Effector memory CD4-positive, alpha-beta T cell (primary cell): ENCODE measurements at regions not wholly inside any gene's neighbourhood (a gene's known extent, or its start where the extent isn't known, plus 50 kb on each side); places are given as distances from the start of the nearest gene placed in this dataset.

Experiments used
- DNase-seq, 3 donors: peaks; one replicate each; pipeline ENCODE4 v3.0.0-alpha.2; 2020
- H3K27ac ChIP-seq: 2 replicates; pipeline ENCODE4 v1.7.0; 2013; ENCODE audit warnings: mild to moderate bottlenecking, low read length, moderate library complexity; ENCODE audit not compliant: insufficient read depth, poor library complexity, severe bottlenecking
- H3K27me3 ChIP-seq: replicated peaks from 2 replicates; pipeline ENCODE4 v1.7.0; 2013; ENCODE audit warnings: mild to moderate bottlenecking, low read length; ENCODE audit not compliant: insufficient read depth, control insufficient read depth, poor library complexity, severe bottlenecking
- H3K36me3 ChIP-seq: 2 replicates; pipeline ENCODE4 v1.7.0; 2013; ENCODE audit warnings: mild to moderate bottlenecking, low read length, moderate library complexity; ENCODE audit not compliant: control insufficient read depth, insufficient read depth
- H3K4me1 ChIP-seq: 2 replicates; pipeline ENCODE4 v1.7.0; 2013; ENCODE audit warnings: low read length, mild to moderate bottlenecking; ENCODE audit not compliant: control insufficient read depth, insufficient read depth, poor library complexity, severe bottlenecking
- H3K4me3 ChIP-seq: 2 replicates; pipeline ENCODE4 v1.7.0; 2013; ENCODE audit warnings: low read length, low read depth, mild to moderate bottlenecking; ENCODE audit not compliant: insufficient read depth, poor library complexity, severe bottlenecking
- H3K9me3 ChIP-seq: 2 replicates; pipeline ENCODE4 v1.7.0; 2013; ENCODE audit warnings: mild to moderate bottlenecking, low read length, moderate library complexity; ENCODE audit not compliant: control insufficient read depth

DNA sequence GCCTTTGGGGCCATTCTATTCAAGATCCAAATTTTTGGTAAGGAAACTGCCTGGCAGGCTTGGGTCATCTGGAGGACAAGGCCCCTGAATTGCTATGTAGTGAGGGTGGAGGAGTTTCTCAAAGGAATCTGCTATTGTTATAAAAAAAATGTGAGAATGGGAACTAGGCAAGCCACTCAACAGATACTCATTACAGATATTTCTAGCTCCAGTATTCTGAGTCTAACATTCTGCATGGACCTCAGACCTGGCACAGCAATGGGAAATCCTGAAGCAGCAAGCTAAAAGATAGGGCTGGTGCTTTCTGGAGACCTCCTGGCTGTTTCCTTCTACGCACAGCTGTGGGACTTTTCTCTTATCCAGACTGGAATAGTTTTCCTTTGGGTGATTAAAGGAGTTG lies 430.7 kb upstream of the RBMS3 start:
- Histone ChIP-seq H3K27ac (no peak overlapping the region), H3K27me3 (no peaks in the 10 kb centered on the region), H3K4me3 (no peak overlapping the region), H3K9me3 (no peaks in the 10 kb centered on the region), H3K36me3 (no peaks in the 10 kb centered on the region), H3K4me1 (no peaks in the 10 kb centered on the region)
- DNase-seq: no peak

DNA sequence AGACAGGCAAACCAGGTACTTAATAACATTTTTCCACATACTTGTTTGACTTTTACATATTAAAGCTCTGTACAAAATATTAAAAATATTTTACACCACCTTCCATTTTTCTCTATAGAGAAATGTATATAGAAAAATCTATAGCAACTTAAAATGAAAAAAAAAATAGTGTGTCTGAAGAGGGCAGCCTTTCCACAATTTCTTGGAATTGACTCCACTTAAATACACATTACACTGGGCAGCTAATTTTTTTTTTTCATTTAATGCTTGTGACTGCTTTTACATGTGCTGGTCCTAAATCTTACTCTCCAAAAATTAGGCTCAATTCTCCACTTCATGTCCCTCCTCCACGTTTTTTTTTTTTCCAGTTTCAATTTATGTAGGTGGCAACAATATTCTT lies 427.0 kb upstream of the RBMS3 start:
- DNase-seq: no peak
- Histone ChIP-seq H3K4me1 (no peaks in the 10 kb centered on the region), H3K27me3 (no peaks in the 10 kb centered on the region), H3K27ac (no peak overlapping the region), H3K4me3 (no peak overlapping the region), H3K9me3 (no peaks in the 10 kb centered on the region), H3K36me3 (no peaks in the 10 kb centered on the region)

DNA sequence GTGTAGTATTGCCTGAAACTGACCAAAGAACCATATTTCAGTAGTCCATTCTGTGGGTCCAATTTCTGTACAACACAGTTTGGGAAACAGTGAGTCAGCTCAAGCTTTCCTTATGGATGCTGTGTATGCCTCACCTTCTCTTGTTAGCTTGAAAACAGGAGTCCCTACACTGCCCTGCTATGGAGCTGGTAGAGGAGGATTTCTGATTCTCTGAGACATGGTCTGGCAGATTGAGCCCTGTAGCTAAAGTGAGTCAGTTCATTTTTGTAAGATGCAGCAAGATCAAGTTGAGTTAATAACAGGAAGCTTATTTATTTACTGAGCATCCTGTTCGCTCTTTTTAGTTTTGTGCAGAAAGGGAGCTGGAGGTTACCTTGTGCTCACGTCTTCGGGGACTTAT lies 424.1 kb upstream of the RBMS3 start:
- no peak for DNase-seq
- Histone ChIP-seq H3K4me3 (no peak overlapping the region), H3K4me1 (no peaks in the 10 kb centered on the region), H3K27me3 (no peaks in the 10 kb centered on the region), H3K36me3 (no peaks in the 10 kb centered on the region), H3K27ac (no peak overlapping the region), H3K9me3 (no peaks in the 10 kb centered on the region)

DNA sequence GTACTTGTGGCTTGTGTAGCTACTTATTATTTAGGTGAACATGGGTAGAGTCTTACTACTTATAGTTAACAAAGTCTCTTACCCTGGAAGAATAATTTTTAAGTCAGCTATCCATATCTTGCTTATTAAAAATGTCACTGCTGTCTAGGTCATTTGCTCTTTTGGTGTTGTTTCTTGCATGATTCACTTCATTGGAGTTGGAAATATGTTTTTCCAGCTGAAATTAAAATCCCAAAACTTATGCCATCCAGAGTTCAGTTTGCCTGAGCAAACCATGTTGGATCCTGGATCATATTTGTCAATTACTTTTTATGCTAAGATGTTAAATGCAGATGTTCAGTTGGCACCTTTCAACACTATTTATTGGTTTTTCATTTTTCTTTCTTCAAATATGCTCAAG lies 421.0 kb upstream of the RBMS3 start:
- H3K4me3 ChIP-seq: no peak overlapping the region
- H3K4me1 ChIP-seq: no peaks in the 10 kb centered on the region
- no peaks in the 10 kb centered on the region for H3K9me3 ChIP-seq
- no peak overlapping the region for H3K27ac ChIP-seq
- no peak for DNase-seq
- no peaks in the 10 kb centered on the region for H3K27me3 ChIP-seq
- no peaks in the 10 kb centered on the region for H3K36me3 ChIP-seq

DNA sequence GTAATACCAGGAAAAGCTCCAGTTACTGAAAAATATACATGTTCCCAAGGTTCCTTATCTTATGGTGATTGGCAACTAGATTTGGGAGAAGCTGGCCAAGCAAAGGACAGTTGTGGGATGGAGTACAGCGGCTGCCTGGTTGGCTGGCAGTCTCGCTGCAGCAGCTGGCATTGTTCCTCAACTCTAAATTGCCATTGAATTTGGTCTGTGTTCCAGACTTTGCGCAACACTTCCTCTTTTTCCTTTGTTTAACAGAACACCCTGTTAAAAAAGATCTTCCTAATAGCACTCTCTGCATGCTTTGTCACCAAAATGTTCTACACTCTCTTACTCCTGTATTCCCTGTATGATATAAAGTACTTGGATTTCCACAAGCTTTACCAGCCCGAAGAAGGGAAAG lies 420.6 kb upstream of the RBMS3 start:
- Histone ChIP-seq H3K36me3 (no peaks in the 10 kb centered on the region), H3K9me3 (no peaks in the 10 kb centered on the region), H3K27ac (no peak overlapping the region), H3K4me1 (no peaks in the 10 kb centered on the region), H3K4me3 (no peak overlapping the region), H3K27me3 (no peaks in the 10 kb centered on the region)
- no peak for DNase-seq

DNA sequence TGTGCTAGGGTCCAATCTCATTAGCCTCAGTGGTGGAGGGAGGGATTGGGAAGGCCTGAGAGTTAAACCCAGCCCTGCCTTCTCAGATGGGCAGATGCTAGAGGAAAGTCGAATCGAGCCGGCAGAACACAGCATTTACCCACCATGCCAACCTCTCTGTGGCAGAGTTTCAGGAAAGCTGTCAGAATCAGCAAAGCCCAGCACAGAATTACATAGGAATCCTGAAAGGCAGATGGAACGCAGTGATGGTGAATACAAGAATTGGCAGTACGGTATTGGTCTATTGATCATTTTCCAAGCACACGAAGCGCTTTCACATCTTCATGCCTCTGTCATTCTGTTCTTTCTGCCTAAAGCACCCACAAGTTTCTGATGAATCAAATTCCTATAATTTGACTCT lies 417.7 kb upstream of the RBMS3 start:
- no peak for DNase-seq
- H3K27ac ChIP-seq: no peak overlapping the region
- H3K27me3 ChIP-seq: no peaks in the 10 kb centered on the region
- no peaks in the 10 kb centered on the region for H3K9me3 ChIP-seq
- no peaks in the 10 kb centered on the region for H3K4me1 ChIP-seq
- no peak overlapping the region for H3K4me3 ChIP-seq
- H3K36me3 ChIP-seq: no peaks in the 10 kb centered on the region

DNA sequence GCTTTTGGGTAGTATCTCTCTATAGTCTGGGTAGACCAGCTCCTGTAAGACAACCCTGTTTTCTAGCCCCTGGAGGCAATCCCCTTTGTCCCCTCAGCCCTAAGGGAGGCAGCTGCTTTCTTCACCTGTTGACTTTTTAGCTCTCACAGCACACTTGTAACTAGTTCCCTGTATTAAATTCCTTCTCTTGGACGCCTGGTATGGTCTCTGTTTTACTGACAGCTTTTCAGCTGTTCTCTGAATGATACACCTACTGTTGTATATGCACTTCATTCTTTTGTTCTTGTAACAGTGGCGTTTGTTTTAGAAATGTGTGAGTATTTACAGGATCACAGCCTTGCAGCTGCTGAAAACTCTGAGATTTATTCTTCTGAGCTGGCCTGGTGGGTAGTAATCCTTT lies 413.0 kb upstream of the RBMS3 start:
- Histone ChIP-seq H3K36me3 (no peaks in the 10 kb centered on the region), H3K27ac (no peak overlapping the region), H3K9me3 (no peaks in the 10 kb centered on the region), H3K4me1 (no peaks in the 10 kb centered on the region), H3K4me3 (no peak overlapping the region), H3K27me3 (no peaks in the 10 kb centered on the region)
- DNase-seq: no peak

DNA sequence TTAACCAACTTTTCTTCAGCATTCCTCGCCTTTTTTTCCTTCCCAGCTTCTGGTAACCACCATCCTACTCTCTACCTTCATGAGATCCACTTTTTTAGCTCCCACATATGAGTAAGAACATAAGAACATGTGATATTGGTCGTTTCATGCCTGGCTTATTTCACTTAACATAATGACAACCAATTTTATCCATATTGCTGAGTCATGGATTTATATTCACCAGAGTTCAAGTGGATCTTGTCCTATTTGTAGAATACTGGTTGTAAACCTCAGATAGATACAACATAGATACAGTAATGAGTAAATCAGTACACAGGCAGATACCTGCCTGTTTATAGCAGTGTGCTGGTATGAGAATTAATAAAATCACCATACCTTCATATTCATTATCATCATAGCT lies 412.0 kb upstream of the RBMS3 start:
- DNase-seq: no peak
- H3K9me3 ChIP-seq: no peaks in the 10 kb centered on the region
- H3K27ac ChIP-seq: no peak overlapping the region
- no peaks in the 10 kb centered on the region for H3K36me3 ChIP-seq
- no peaks in the 10 kb centered on the region for H3K4me1 ChIP-seq
- no peaks in the 10 kb centered on the region for H3K27me3 ChIP-seq
- H3K4me3 ChIP-seq: no peak overlapping the region

DNA sequence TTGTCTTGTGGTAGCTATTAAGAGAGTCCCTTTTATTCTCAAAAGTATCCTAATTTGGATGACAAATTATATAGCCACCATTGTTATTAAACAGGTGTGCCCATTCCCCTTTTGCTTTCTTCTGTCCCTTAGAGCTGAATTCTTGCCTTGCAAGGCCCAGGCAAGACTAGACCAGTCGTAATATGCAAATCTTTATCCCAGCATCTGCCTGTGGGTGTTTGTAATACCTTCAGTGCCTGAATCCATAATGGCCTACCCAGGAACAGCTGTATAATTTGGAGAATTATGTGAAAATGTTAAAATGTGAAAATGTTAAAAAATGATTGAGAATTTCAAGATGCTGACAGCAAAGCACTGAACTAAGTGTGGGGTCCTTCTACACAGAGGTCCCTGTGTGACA lies 403.0 kb upstream of the RBMS3 start:
- no peak overlapping the region for H3K4me3 ChIP-seq
- DNase-seq: no peak
- H3K27ac ChIP-seq: no peak overlapping the region
- H3K9me3 ChIP-seq: no peaks in the 10 kb centered on the region
- no peaks in the 10 kb centered on the region for H3K36me3 ChIP-seq
- H3K4me1 ChIP-seq: no peaks in the 10 kb centered on the region
- no peaks in the 10 kb centered on the region for H3K27me3 ChIP-seq

DNA sequence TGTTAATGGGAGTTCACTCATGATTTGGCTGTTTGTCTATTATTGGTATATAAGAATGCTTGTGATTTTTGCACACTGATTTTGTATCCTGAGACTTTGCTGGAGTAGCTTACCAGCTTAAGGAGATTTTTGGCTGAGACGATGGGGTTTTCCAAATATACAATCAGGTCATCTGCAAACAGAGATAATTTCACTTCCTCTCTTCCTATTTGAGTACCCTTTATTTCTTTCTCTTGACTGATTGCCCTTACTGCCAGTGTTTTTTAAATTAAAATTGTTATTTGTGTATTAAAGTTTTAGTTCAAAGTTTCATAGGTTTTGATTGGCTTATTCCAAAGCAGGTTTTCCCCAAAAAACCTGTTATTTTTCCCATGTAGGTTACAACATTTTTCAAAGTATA lies 390.5 kb upstream of the RBMS3 start:
- no peak for DNase-seq
- H3K9me3 ChIP-seq: no peaks in the 10 kb centered on the region
- no peaks in the 10 kb centered on the region for H3K27me3 ChIP-seq
- no peaks in the 10 kb centered on the region for H3K4me1 ChIP-seq
- H3K36me3 ChIP-seq: no peaks in the 10 kb centered on the region
- H3K27ac ChIP-seq: no peak overlapping the region
- no peak overlapping the region for H3K4me3 ChIP-seq

DNA sequence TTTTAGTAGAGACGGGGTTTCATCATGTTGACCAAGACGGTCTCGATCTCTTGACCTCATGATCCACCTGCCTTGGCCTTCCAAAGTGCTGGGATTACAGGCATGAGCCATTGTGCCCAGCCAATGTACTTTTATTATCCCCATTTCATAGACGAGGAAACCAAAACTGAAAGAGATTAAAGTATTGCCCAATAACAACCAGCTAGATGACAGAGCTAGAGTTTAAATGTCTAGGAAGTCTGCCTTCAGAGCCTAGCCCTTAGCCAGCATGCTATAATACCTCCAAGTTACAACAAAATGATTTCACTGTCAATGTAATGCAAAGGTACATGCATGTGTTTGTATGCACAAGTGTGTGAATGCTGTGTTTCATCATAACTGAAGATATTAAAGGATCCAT lies 389.4 kb upstream of the RBMS3 start:
- Histone ChIP-seq H3K4me1 (no peaks in the 10 kb centered on the region), H3K27ac (no peak overlapping the region), H3K36me3 (no peaks in the 10 kb centered on the region), H3K9me3 (no peaks in the 10 kb centered on the region), H3K27me3 (no peaks in the 10 kb centered on the region), H3K4me3 (no peak overlapping the region)
- DNase-seq: no peak
